ENCODE measurements at regions not wholly inside any gene's neighbourhood (a gene's known extent, or its start where the extent isn't known, plus 50 kb on each side); places are given as distances from the start of the nearest gene placed in this dataset.
"Not testable (repeated sequence)": the region's sequence is repeated elsewhere in the genome, so short reads cannot be mapped to it uniquely, and the experiment has no call there.

- no peak for DNase-seq (ENCODE audit: low read depth, low spot score)
Measured at GRCh38 chr6:166724576-166724975, 97.5 kb upstream of the RPS6KA2 start.

- DNase-seq (ENCODE audit: low read depth, low spot score): no peak
Measured at GRCh38 chr6:166722785-166723184, 95.7 kb upstream of the RPS6KA2 start.

DNA sequence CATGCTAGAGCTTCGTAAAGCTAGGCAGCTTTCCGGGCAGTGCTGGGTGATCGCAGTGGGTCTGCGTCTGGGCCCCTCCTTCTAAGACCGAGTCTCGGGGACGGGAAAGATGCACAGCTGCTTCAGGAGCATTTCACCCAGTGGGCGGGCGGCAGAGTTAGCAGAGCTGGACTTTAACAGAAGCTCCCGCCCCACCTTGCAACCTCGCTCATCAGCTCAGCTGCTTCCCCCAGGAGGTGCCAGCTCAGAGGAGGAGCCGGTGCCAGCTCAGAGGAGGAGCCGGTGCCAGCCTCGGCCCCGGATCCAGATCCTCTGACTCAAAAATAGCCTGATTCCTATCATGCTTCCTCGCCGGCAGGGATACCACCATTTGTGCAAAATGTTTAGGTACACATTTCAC is 94.5 kb upstream of the RPS6KA2 start:
- DNase-seq (ENCODE audit: low read depth, low spot score): no peak

- DNase-seq (ENCODE audit: low read depth, low spot score): no peak
Measured at GRCh38 chr6:166720856-166721255, 93.8 kb upstream of the RPS6KA2 start.

DNA sequence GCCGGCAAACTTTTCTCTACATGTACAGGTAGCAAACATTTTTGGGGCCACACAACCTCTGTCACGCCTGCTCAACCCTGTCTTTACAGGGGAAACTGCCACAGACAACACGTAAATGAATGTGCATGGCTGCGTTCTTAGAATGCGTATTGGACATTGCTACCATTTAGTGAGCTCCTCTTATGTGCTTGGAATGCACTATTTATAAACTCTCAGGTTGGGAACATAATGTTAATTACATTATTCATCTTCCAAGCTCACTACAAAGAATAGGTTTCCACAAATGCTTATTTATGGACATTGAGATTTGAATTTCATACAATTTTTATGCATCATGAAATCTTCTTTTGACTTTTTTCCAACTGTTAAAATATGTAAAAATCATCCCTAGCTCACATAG is 92.0 kb upstream of the RPS6KA2 start:
- DNase-seq (ENCODE audit: low read depth, low spot score): no peak

GRCh38 chr6:166718516-166718915 is 91.5 kb upstream of the RPS6KA2 start:
- no peak for DNase-seq (ENCODE audit: low read depth, low spot score)

- DNase-seq (ENCODE audit: low read depth, low spot score): no peak
Measured at GRCh38 chr6:166716910-166717617, 90.0 kb upstream of the RPS6KA2 start.

- no peak for DNase-seq (ENCODE audit: low read depth, low spot score)
Measured at GRCh38 chr6:166715992-166716391, 88.9 kb upstream of the RPS6KA2 start.

- DNase-seq (ENCODE audit: low read depth, low spot score): no peak
Measured at GRCh38 chr6:166715065-166715464, 88.0 kb upstream of the RPS6KA2 start.

GRCh38 chr6:166714581-166714980 is 87.5 kb upstream of the RPS6KA2 start:
- no peak for DNase-seq (ENCODE audit: low read depth, low spot score)

DNA sequence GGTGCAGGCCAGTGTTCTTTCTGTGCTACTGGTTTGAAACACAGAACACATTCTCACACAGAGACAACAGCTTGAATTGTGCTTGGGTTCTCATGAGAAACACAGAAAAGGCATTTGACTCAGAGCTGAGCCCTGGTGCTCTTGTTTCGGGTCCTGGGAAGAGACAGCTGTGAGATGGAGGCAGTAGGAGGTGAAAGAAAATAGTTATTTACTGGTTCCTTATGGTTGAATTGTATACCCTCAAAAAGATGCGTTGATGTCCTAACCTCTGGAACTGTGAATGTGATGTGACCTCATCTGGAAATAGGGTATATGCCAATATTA is 87.1 kb upstream of the RPS6KA2 start:
- no peak for DNase-seq (ENCODE audit: low read depth, low spot score)

DNA sequence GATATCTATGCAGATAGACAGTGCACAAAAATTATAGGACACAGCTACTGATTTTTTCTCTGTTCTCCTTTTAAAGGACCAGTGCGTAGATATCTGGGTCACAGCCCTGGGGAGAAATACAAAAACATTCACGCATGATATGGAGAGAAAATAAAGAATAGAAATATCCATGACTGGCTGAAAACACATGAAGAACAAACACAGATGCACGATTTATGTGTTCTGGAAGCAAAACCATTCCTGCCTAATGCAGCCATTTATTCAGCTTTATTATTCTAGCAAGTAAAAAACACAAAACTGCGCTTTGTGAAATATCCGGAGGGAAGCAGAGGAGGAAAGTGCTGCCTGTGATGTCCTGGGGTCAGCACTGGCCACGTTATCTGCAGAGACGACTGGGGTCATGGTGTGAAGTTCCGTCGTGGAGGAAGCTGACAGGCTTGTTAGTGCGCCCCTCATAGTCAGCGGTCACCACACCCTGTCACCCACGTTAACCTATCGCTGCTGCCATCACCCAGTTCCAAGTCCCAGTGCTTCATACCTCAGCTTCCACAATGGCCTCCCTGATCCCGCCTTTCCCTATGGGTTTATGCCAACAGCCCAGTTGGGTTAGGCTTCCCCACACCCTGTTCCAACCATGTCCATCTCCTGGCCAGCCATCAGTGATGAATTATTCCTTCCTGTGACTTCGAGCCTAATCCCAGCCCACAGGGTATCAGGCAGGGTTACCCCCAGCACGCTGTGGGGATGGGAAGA is 86.6 kb upstream of the RPS6KA2 start:
- DNase-seq (ENCODE audit: low read depth, low spot score): no peak

- no peak for DNase-seq (ENCODE audit: low read depth, low spot score)
Measured at GRCh38 chr6:166712286-166713228, 85.5 kb upstream of the RPS6KA2 start.

- no peak for DNase-seq (ENCODE audit: low read depth, low spot score)
Measured at GRCh38 chr6:166710084-166710483, 83.0 kb upstream of the RPS6KA2 start.

GRCh38 chr6:166708460-166708859 is 81.4 kb upstream of the RPS6KA2 start:
- no peak for DNase-seq (ENCODE audit: low read depth, low spot score)

DNA sequence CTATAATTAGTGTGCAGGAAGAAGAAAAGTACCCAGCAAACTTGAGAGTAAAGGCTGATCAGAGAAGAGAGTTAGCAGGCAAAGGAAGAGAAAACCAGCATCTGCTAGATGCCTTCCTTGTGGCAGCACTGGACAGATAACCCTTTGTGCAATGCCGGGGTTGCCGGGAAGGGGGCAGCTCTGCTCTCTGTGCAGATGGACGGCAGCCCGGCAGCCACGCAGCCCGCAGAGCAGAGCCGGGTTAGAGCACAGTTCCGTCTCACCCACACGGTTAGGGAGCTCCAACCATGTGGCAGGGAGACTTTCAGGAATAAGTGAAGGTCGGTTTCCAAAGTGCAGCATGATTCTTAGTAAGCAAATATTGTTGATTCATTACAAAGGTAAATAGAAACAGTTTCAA is 80.0 kb upstream of the RPS6KA2 start:
- peak; percentile 59 for DNase-seq (ENCODE audit: low read depth, low spot score)

- no peak for DNase-seq (ENCODE audit: low read depth, low spot score)
Measured at GRCh38 chr6:166705069-166705468, 78.0 kb upstream of the RPS6KA2 start.

GRCh38 chr6:166704171-166704570 is 77.1 kb upstream of the RPS6KA2 start:
- DNase-seq (ENCODE audit: low read depth, low spot score): no peak

- DNase-seq (ENCODE audit: low read depth, low spot score): no peak
Measured at GRCh38 chr6:166703149-166703710, 76.2 kb upstream of the RPS6KA2 start.

DNA sequence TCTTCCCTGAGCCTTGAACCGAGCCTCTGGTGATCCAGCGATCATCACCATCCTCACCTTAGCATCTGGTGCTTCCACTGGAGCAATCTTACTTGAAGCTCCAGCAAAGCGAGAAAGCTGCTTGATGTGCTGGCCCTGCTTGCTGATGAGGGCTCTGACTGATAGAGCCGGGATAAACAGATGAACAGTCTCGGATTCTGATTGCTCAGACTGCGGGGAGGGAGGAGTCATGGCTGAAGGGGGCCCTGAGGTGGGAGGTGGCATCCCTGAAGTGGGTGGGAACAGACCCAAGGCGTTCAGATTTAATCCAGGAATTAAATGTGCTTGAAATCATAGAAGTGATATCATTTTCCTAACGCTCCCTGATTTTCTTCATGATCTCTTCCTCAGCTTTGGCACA is 74.4 kb upstream of the RPS6KA2 start:
- not testable (repeated sequence) for DNase-seq (ENCODE audit: low read depth, low spot score)

GRCh38 chr6:166700871-166701270 is 73.8 kb upstream of the RPS6KA2 start:
- DNase-seq (ENCODE audit: low read depth, low spot score): not testable (repeated sequence)

DNA sequence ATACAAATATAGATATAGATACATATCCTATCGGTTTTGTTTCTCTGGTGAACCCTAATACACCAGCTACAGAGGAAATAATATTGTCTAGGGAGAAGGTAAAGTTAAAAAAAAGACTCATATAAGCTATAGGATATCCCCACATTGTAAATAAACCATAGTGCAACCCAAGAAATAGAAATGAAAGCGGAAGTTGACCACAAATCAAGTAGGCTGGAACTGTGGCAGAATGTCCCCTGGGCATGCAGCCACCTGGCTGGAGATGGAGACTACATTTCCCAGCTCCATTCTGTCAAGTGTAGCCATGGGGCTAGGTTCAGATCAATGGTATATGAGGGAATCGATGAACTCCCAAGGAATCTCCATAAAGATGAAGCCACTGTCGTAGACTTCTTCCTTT is 70.1 kb upstream of the RPS6KA2 start:
- no peak for DNase-seq (ENCODE audit: low read depth, low spot score)

Data from astrocyte of the hippocampus (primary cell).